Nephron progenitor cell (in vitro differentiated cells): ENCODE measurements at regions not wholly inside any gene's neighbourhood (a gene's known extent, or its start where the extent isn't known, plus 50 kb on each side); places are given as distances from the start of the nearest gene placed in this dataset.
A peak's percentile ranks its signal among the peaks of the same experiment; 100 is the strongest.

ENCODE experiments used
- DNase-seq: peaks from one replicate; pipeline ENCODE4 v3.0.0; 2021
- H3K27ac Mint-ChIP-seq: 2 replicates; pipeline ENCODE4 v1.8.0; 2021; ENCODE audit warnings: mild to moderate bottlenecking, moderate library complexity, mixed read lengths
- H3K27me3 Mint-ChIP-seq: 2 replicates; pipeline ENCODE4 v1.8.0; 2021; ENCODE audit warnings: mild to moderate bottlenecking, low read depth, mixed read lengths; ENCODE audit not compliant: poor library complexity
- H3K36me3 Mint-ChIP-seq: 2 replicates; pipeline ENCODE4 v1.8.0; 2021; ENCODE audit warnings: low read depth, mixed read lengths
- H3K4me1 Mint-ChIP-seq: 2 replicates; pipeline ENCODE4 v1.8.0; 2021; ENCODE audit warnings: mixed read lengths
- H3K4me3 Mint-ChIP-seq: 2 replicates; pipeline ENCODE4 v1.8.0; 2021; ENCODE audit warnings: mild to moderate bottlenecking, moderate library complexity, mixed read lengths
- H3K9me3 Mint-ChIP-seq: 2 replicates; pipeline ENCODE4 v1.8.0; 2021; ENCODE audit warnings: mild to moderate bottlenecking, moderate library complexity, mixed read lengths
- TF ChIP-seq, protein P1 (sequence below): fragments of 200-600 bp; sonication (generic); IDR thresholded peaks from 2 replicates; pipeline ENCODE4 v1.5.0; 2021; ENCODE audit warnings: antibody characterized with exemption

DNA sequence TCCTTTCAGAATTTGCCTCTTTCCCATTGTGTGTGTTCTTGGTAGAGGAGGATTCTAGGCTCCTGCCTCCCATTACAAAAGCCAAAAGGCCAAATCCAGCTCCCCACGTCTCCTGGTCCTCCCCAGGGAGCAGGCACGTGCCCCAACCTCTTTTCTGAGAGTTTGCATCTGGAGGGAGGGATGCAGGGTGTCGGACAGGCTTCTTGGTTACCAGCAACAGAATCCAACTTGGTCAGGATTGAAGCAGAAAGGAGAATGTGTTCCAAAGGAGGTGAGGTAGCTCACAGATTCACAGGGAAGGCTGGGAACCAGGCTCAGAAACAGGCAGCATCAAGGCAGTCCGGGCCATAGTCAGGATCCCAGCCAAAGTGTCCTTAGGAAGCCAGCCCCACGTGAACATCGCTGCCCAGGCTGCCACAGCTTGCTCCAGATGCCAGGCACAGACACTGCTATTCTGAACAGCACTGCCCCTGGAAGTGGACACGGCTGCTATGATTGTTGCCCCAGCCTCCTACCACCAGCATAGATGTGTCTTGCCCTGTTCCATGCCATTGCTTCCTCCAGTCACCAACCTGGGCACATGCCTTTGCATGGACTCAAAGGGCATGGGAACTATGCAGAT is 264.2 kb upstream of the ZMIZ1 start:
- no peak overlapping the region for H3K4me3 Mint-ChIP-seq
- H3K36me3 Mint-ChIP-seq, result no peaks in the 10 kb centered on the region
- H3K9me3 Mint-ChIP-seq, result no peaks in the 10 kb centered on the region
- H3K27ac Mint-ChIP-seq, result peak overlapping the region; percentile 68
- H3K4me1 Mint-ChIP-seq, result peaks cover 73% of the 10 kb centered on the region
- TF ChIP-seq, protein P1, sequence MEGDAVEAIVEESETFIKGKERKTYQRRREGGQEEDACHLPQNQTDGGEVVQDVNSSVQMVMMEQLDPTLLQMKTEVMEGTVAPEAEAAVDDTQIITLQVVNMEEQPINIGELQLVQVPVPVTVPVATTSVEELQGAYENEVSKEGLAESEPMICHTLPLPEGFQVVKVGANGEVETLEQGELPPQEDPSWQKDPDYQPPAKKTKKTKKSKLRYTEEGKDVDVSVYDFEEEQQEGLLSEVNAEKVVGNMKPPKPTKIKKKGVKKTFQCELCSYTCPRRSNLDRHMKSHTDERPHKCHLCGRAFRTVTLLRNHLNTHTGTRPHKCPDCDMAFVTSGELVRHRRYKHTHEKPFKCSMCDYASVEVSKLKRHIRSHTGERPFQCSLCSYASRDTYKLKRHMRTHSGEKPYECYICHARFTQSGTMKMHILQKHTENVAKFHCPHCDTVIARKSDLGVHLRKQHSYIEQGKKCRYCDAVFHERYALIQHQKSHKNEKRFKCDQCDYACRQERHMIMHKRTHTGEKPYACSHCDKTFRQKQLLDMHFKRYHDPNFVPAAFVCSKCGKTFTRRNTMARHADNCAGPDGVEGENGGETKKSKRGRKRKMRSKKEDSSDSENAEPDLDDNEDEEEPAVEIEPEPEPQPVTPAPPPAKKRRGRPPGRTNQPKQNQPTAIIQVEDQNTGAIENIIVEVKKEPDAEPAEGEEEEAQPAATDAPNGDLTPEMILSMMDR, result no peak
- H3K27me3 Mint-ChIP-seq, result peaks cover 11% of the 10 kb centered on the region
- no peak for DNase-seq

DNA sequence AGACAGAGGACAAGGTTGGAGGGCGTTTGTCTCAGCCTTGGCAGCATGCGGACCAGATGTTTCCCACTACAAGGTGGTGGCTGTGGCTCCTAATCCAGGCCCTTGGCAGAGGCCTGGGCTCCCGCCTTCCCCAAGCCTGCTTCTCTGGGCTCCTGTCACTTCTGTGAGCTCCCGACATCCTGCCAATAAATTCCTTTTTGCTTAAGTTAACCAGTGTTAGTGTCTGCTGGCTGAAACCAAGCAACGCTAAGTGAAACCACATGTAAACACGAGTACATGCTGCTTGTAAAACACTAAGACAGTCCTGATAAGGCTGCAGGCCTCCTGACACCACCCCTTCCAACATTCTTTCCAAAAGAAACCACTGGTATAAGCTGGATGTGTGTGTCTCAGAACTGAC is 263.6 kb upstream of the ZMIZ1 start:
- Mint-ChIP-seq H3K4me1 (peaks cover 73% of the 10 kb centered on the region), H3K4me3 (peak overlapping the region; percentile 28), H3K27me3 (peaks cover 15% of the 10 kb centered on the region), H3K36me3 (no peaks in the 10 kb centered on the region), H3K27ac (peak overlapping the region; percentile 68), H3K9me3 (no peaks in the 10 kb centered on the region)
- DNase-seq, result peak; percentile 25
- TF ChIP-seq, protein P1, result no peak

DNA sequence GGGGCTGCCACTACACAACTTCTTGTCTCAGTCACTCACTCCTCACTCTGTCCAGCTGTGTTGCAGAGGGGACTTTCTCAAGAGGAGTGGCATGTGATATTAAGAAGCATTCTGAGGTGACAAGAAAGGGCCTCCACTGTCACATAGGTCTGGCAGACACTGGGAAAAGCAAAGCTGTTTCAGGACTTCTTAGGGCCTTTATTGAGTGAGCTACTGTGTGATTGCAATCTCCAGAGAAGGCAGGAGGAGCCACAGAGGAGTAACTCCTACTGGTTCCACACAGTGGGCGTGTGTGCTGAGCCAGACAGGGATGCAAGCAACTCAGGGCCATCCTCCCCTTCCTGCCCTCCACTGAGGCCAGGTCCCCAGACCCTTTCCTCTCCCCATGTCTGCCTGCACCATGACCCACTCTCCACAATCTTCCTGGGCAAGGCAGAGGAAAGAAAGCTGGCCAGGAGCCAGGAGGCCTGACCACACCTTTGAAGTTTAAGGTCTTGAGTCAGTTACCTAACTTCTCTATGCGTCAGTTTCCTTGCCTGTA is 262.0 kb upstream of the ZMIZ1 start:
- TF ChIP-seq, protein P1, result no peak
- Mint-ChIP-seq H3K9me3 (no peaks in the 10 kb centered on the region), H3K4me3 (no peak overlapping the region), H3K27me3 (peaks cover 20% of the 10 kb centered on the region), H3K27ac (peak overlapping the region; percentile 16), H3K4me1 (peaks cover 67% of the 10 kb centered on the region), H3K36me3 (no peaks in the 10 kb centered on the region)
- no peak for DNase-seq

DNA sequence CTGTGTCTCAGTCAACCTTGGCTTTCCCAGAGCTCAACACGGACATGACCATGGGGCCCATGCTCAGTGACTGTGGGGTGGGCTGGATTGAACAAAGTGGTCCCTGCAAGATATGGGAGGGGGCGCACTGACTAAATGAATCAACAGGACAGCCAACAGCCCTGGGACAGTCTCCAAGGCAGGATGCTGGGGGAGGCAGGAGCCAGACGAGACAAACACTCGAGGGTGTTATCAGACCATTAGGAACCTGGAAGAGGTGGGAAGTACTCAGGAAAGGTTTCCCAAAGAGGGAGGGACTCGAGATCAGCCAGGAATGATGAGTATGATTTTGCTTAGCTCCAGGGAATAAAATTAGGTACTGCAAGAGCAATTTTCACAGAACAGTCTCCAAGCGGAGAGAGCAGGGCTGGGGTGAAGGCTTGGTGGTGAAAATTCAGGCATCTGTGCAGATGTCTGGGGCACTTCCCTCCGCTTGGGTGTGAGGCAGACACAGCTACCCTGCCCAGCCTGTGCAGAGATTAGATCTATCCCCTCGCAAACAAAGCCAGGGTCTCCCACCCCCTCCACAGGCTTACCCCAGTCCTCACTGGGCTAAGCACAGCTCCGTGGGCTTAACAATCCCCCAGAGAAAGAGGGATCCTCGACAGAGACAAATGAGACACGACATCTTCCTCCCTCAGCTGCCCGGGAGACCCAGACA is 261.1 kb upstream of the ZMIZ1 start:
- H3K9me3 Mint-ChIP-seq, result no peaks in the 10 kb centered on the region
- H3K36me3 Mint-ChIP-seq, result no peaks in the 10 kb centered on the region
- DNase-seq, result no peak
- TF ChIP-seq, protein P1, result no peak
- peaks cover 58% of the 10 kb centered on the region for H3K4me1 Mint-ChIP-seq
- H3K27ac Mint-ChIP-seq, result peak overlapping the region; percentile 76
- peaks cover 21% of the 10 kb centered on the region for H3K27me3 Mint-ChIP-seq
- peak overlapping the region; percentile 12 for H3K4me3 Mint-ChIP-seq

DNA sequence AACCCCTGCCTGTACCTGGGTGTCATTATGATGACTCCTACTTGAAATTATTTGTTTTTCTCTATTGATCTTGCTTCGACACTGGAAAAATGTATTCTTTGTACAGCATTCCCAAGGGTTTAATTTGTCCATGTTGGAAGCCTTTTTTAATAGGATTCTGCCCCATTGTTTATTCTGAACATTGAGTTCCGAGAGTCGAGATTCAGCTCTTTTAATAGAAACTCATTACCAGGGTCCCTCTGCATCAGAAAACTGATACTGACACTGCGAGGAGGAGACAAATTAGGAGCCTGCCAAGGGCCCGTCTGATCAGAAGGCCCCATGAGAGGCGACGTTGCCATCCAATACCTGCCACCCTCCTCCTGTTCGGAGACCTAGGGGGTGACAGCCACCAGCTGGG is 260.5 kb upstream of the ZMIZ1 start:
- Mint-ChIP-seq H3K36me3 (no peaks in the 10 kb centered on the region), H3K9me3 (no peaks in the 10 kb centered on the region), H3K27ac (peak overlapping the region; percentile 76), H3K4me1 (peaks cover 52% of the 10 kb centered on the region), H3K4me3 (no peak overlapping the region), H3K27me3 (peaks cover 26% of the 10 kb centered on the region)
- DNase-seq, result no peak
- TF ChIP-seq, protein P1, result no peak
